ENCODE measurements at regions not wholly inside any gene's neighbourhood (a gene's known extent, or its start where the extent isn't known, plus 50 kb on each side); places are given as distances from the start of the nearest gene placed in this dataset.

GRCh38 chr14:105878125-105878524 is 351.7 kb downstream of the TMEM121 start:
- Histone ChIP-seq H3K9me3 (no peaks in the 10 kb centered on the region), H3K4me1 (no peaks in the 10 kb centered on the region), H3K36me3 (no peaks in the 10 kb centered on the region), H3K4me3 (no peak overlapping the region), H3K27me3 (peaks cover 0 to 33% (median 3%) of the 10 kb centered on the region in 3 donors), H3K27ac (no peak overlapping the region)
- intact Hi-C loops (cut with DNase I; ENCODE audit: low total_unique reads), result no loop called here
- TF ChIP-seq POLR2A (IDR thresholded peaks at IDR 0.05) (no peak), POLR2AphosphoS5 (IDR thresholded peaks at IDR 0.05) (no peak), CTCF (IDR thresholded peaks at IDR 0.05) (no peak)
- 83 to 88% (median 86%) methylated on average over 10 to 12 of the region's 12 CpGs for WGBS, 5 donors
- peak in 1 of 2 donors; percentile 8 for DNase-seq

GRCh38 chr14:105878554-105878953 is 352.2 kb downstream of the TMEM121 start:
- WGBS, 5 donors, result 81 to 89% (median 86%) methylated on average over 13 of the region's 13 CpGs
- no peak for TF ChIP-seq EP300 (IDR thresholded peaks at IDR 0.05)
- no peak for TF ChIP-seq POLR2A (IDR thresholded peaks at IDR 0.05)
- no peak for TF ChIP-seq CTCF (IDR thresholded peaks at IDR 0.05)
- TF ChIP-seq POLR2AphosphoS5 (IDR thresholded peaks at IDR 0.05), result no peak
- Histone ChIP-seq H3K4me1 (no peaks in the 10 kb centered on the region), H3K27me3 (peaks cover 0 to 33% (median 3%) of the 10 kb centered on the region in 3 donors), H3K4me3 (no peak overlapping the region), H3K36me3 (no peaks in the 10 kb centered on the region), H3K27ac (no peak overlapping the region), H3K9me3 (no peaks in the 10 kb centered on the region)
- intact Hi-C loops (cut with DNase I; ENCODE audit: low total_unique reads), result no loop called here
- DNase-seq, result no peak

GRCh38 chr14:105879503-105879866 is 353.1 kb downstream of the TMEM121 start:
- H3K36me3 ChIP-seq, result no peaks in the 10 kb centered on the region
- H3K27ac ChIP-seq, result no peak overlapping the region
- TF ChIP-seq EP300 (IDR thresholded peaks at IDR 0.05), result no peak
- no peak for TF ChIP-seq POLR2A (IDR thresholded peaks at IDR 0.05)
- no peak for TF ChIP-seq CTCF (IDR thresholded peaks at IDR 0.05)
- no peak for TF ChIP-seq POLR2AphosphoS5 (IDR thresholded peaks at IDR 0.05)
- H3K9me3 ChIP-seq, result no peaks in the 10 kb centered on the region
- intact Hi-C loops (cut with DNase I; ENCODE audit: low total_unique reads), result no loop called here
- H3K4me3 ChIP-seq, result no peak overlapping the region
- H3K4me1 ChIP-seq, result no peaks in the 10 kb centered on the region
- peak in 1 of 2 donors; percentile 21 for DNase-seq
- 75 to 83% (median 78%) methylated on average over 5 to 7 of the region's 7 CpGs for WGBS, 5 donors
- peaks cover 0 to 33% (median 3%) of the 10 kb centered on the region in 3 donors for H3K27me3 ChIP-seq

GRCh38 chr14:105879867-105880561 is 353.6 kb downstream of the TMEM121 start:
- intact Hi-C loops (cut with DNase I; ENCODE audit: low total_unique reads), result no loop called here
- Histone ChIP-seq H3K9me3 (no peaks in the 10 kb centered on the region), H3K27me3 (peaks cover 0 to 33% (median 3%) of the 10 kb centered on the region in 3 donors), H3K27ac (no peak overlapping the region), H3K4me1 (no peaks in the 10 kb centered on the region), H3K36me3 (no peaks in the 10 kb centered on the region), H3K4me3 (no peak overlapping the region)
- 53 to 81% (median 74%) methylated on average over 4 to 14 of the region's 14 CpGs for WGBS, 5 donors
- no peak for TF ChIP-seq POLR2A (IDR thresholded peaks at IDR 0.05)
- no peak for TF ChIP-seq POLR2AphosphoS5 (IDR thresholded peaks at IDR 0.05)
- no peak for TF ChIP-seq EP300 (IDR thresholded peaks at IDR 0.05)
- TF ChIP-seq CTCF (IDR thresholded peaks at IDR 0.05), result no peak
- peak in 1 of 2 donors; percentile 21 for DNase-seq

All from stomach (tissue), 8 donors.